Uterus (tissue), 2 donors: ENCODE measurements at regions not wholly inside any gene's neighbourhood (a gene's known extent, or its start where the extent isn't known, plus 50 kb on each side); places are given as distances from the start of the nearest gene placed in this dataset.

ENCODE experiments used
- CTCF ChIP-seq, 4 experiments: fragments of 200-600 bp in 2 of 4; fragments of 450-650 bp in 2 of 4; sonication (generic) in 2 of 4; IDR thresholded peaks; one replicate each; pipeline ENCODE4 v1.5.1; 2016 to 2019; ENCODE audit warnings: antibody characterized with exemption in 4 of 4, mild to moderate bottlenecking in 2 of 4, moderate library complexity in 1 of 4
- POLR2A ChIP-seq, 2 donors: fragments of 450-650 bp; IDR thresholded peaks; one replicate each; pipeline ENCODE4 v1.6.1; 2016; ENCODE audit warnings: antibody characterized with exemption in 2 of 2, mild to moderate bottlenecking in 1 of 2, moderate library complexity in 1 of 2

GRCh38 chr2:45299361-45299760 lies 290.1 kb upstream of the SIX2 start:
- TF ChIP-seq CTCF (IDR thresholded peaks at IDR 0.05) = no peak
- TF ChIP-seq POLR2A (IDR thresholded peaks at IDR 0.05) = no peak
